ENCODE measurements at regions not wholly inside any gene's neighbourhood (a gene's known extent, or its start where the extent isn't known, plus 50 kb on each side); places are given as distances from the start of the nearest gene placed in this dataset.
A peak's percentile ranks its signal among the peaks of the same experiment; 100 is the strongest.

- TF ChIP-seq CTCF (conservative IDR thresholded peaks at IDR 0.05; ENCODE audit: low read depth in 2 of 2) (peak; percentile 15 to 22; a peak in 2 of 4 replicates), ETS1 (IDR thresholded peaks at IDR 0.05) (no peak), POLR2AphosphoS5 (IDR thresholded peaks at IDR 0.05; ENCODE audit: low read depth) (no peak)
Observed at GRCh38 chr2:117537032-117537431, 277.5 kb upstream of the DDX18 start.
